Panc1 (cell line): ENCODE measurements at regions not wholly inside any gene's neighbourhood (a gene's known extent, or its start where the extent isn't known, plus 50 kb on each side); places are given as distances from the start of the nearest gene placed in this dataset.

ENCODE experiments used
- POLR2AphosphoS5 ChIP-seq: IDR thresholded peaks from 2 replicates; pipeline ENCODE4 v1.6.1; 2012; ENCODE audit warnings: mild to moderate bottlenecking, low read depth, low read length, moderate library complexity
- SIN3A ChIP-seq: IDR thresholded peaks from 2 replicates; pipeline ENCODE4 v1.6.1; 2012; ENCODE audit warnings: low read depth, mild to moderate bottlenecking, low read length, moderate library complexity, borderline replicate concordance; ENCODE audit not compliant: insufficient read depth
- TCF7L2 ChIP-seq: IDR thresholded peaks from 2 replicates; pipeline ENCODE4 v1.6.1; 2011; ENCODE audit warnings: mild to moderate bottlenecking, low read depth, low read length, inconsistent platforms
- TF ChIP-seq, protein P1 (sequence below): fragments of 450-650 bp; IDR thresholded peaks from 2 replicates; pipeline ENCODE4 v1.5.1; 2017; ENCODE audit warnings: mild to moderate bottlenecking
- TF ChIP-seq, protein P2 (sequence below), 2 experiments: IDR thresholded peaks; 2 replicates each; pipeline ENCODE4 v1.6.1; 2011 to 2012; ENCODE audit warnings: low read depth in 2 of 2, control low read depth in 1 of 2, low read length in 1 of 2, mild to moderate bottlenecking in 1 of 2, moderate library complexity in 1 of 2; ENCODE audit not compliant: insufficient read depth in 1 of 2

DNA sequence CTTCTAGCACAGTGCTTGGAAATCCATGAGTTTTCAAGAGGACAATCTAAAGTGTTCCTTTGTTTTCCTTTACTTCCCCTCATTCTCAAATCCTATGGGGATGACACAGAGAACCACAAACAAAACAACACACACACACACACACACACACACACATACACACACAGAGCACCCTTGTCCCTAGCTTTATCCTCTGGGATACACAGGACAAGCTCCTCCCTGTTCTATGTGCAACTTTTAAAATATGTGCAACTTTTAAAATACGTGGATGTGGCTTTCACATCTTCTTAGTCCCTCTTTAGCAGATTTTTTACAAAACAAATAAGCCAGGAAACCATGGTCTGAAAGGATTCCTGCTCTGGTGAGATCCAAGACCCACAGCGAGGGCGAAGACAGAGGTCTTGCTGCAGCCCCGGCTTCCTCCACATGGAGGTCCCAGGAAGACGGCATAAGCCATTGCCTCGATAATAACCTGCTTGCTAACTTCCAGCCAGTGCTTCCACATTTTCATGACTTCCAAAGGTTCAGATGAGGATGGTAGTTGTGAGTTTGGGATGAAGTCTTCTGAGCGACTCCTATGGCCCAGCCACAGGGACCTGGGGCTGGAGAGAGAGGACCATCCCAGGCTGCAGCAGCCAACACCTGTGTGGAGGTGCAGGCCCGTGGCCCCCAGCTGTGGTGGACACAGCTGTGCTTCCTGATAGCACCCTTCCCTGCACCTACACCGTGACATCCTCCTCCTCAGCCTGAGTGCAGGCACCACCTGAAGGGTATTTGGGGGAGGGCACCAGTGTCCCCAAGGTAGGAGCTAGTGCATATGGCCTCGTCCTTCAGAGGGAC is 62.8 kb upstream of the CD93 start:
- TF ChIP-seq, protein P1, sequence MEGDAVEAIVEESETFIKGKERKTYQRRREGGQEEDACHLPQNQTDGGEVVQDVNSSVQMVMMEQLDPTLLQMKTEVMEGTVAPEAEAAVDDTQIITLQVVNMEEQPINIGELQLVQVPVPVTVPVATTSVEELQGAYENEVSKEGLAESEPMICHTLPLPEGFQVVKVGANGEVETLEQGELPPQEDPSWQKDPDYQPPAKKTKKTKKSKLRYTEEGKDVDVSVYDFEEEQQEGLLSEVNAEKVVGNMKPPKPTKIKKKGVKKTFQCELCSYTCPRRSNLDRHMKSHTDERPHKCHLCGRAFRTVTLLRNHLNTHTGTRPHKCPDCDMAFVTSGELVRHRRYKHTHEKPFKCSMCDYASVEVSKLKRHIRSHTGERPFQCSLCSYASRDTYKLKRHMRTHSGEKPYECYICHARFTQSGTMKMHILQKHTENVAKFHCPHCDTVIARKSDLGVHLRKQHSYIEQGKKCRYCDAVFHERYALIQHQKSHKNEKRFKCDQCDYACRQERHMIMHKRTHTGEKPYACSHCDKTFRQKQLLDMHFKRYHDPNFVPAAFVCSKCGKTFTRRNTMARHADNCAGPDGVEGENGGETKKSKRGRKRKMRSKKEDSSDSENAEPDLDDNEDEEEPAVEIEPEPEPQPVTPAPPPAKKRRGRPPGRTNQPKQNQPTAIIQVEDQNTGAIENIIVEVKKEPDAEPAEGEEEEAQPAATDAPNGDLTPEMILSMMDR, result no peak
- TF ChIP-seq SIN3A, result no peak
- TF ChIP-seq POLR2AphosphoS5, result no peak
- TF ChIP-seq, protein P2, sequence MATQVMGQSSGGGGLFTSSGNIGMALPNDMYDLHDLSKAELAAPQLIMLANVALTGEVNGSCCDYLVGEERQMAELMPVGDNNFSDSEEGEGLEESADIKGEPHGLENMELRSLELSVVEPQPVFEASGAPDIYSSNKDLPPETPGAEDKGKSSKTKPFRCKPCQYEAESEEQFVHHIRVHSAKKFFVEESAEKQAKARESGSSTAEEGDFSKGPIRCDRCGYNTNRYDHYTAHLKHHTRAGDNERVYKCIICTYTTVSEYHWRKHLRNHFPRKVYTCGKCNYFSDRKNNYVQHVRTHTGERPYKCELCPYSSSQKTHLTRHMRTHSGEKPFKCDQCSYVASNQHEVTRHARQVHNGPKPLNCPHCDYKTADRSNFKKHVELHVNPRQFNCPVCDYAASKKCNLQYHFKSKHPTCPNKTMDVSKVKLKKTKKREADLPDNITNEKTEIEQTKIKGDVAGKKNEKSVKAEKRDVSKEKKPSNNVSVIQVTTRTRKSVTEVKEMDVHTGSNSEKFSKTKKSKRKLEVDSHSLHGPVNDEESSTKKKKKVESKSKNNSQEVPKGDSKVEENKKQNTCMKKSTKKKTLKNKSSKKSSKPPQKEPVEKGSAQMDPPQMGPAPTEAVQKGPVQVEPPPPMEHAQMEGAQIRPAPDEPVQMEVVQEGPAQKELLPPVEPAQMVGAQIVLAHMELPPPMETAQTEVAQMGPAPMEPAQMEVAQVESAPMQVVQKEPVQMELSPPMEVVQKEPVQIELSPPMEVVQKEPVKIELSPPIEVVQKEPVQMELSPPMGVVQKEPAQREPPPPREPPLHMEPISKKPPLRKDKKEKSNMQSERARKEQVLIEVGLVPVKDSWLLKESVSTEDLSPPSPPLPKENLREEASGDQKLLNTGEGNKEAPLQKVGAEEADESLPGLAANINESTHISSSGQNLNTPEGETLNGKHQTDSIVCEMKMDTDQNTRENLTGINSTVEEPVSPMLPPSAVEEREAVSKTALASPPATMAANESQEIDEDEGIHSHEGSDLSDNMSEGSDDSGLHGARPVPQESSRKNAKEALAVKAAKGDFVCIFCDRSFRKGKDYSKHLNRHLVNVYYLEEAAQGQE (IDR thresholded peaks at IDR 0.05; ENCODE audit: insufficient read depth in 1 of 2, low read depth in 2 of 2, low read length in 1 of 2), result no peak
- no peak for TF ChIP-seq TCF7L2
